GM23338 (cell line): ENCODE measurements at regions not wholly inside any gene's neighbourhood (a gene's known extent, or its start where the extent isn't known, plus 50 kb on each side); places are given as distances from the start of the nearest gene placed in this dataset.

Experiments used
- ATAC-seq: fragments of 200-7000 bp; cut with Tn5 transposase; 3 replicates; pipeline ENCODE4 v1.9.1; 2020
- DNase-seq: peaks from one replicate; pipeline ENCODE4 v3.0.0-alpha.2; 2015; ENCODE audit warnings: low spot score
- H2AFZ ChIP-seq: fragments of 200-600 bp; sonication (generic); 2 replicates; pipeline ENCODE4 v1.8.0; 2016; ENCODE audit warnings: antibody characterized with exemption, mild to moderate bottlenecking, moderate library complexity
- H3F3A ChIP-seq: fragments of 200-600 bp; sonication (generic); replicated peaks from 2 replicates; pipeline ENCODE4 v1.8.0; 2017; ENCODE audit warnings: antibody characterized with exemption, mixed run types, low read depth
- H3K27ac ChIP-seq: fragments of 200-600 bp; sonication (generic); 2 replicates; pipeline ENCODE4 v1.6.1; 2016; ENCODE audit warnings: low read depth
- H3K27me3 ChIP-seq: fragments of 200-600 bp; sonication (generic); 2 replicates; pipeline ENCODE4 v1.8.0; 2016; ENCODE audit warnings: mild to moderate bottlenecking, mixed run types, moderate library complexity; ENCODE audit not compliant: insufficient read depth
- H3K36me3 ChIP-seq: fragments of 200-600 bp; sonication (generic); 2 replicates; pipeline ENCODE4 v1.8.0; 2016; ENCODE audit warnings: mild to moderate bottlenecking; ENCODE audit not compliant: insufficient read depth
- H3K4me1 ChIP-seq: fragments of 200-600 bp; sonication (generic); 2 replicates; pipeline ENCODE4 v1.8.0; 2016; ENCODE audit warnings: mild to moderate bottlenecking, moderate library complexity; ENCODE audit not compliant: insufficient read depth
- H3K4me2 ChIP-seq: fragments of 200-600 bp; sonication (generic); 2 replicates; pipeline ENCODE4 v1.7.1; 2017; ENCODE audit warnings: mixed run types
- H3K4me3 ChIP-seq: fragments of 200-600 bp; sonication (generic); 2 replicates; pipeline ENCODE4 v1.6.1; 2016; ENCODE audit warnings: mixed run types
- H3K79me2 ChIP-seq: fragments of 200-600 bp; sonication (generic); replicated peaks from 2 replicates; pipeline ENCODE4 v1.8.0; 2017; ENCODE audit warnings: mild to moderate bottlenecking; ENCODE audit not compliant: insufficient read depth
- H3K9me2 ChIP-seq: fragments of 200-600 bp; sonication (generic); 2 replicates; pipeline ENCODE4 v1.8.0; 2017; ENCODE audit not compliant: insufficient read depth
- H4K20me1 ChIP-seq: fragments of 200-600 bp; sonication (generic); replicated peaks from 2 replicates; pipeline ENCODE4 v1.8.0; 2017; ENCODE audit warnings: mild to moderate bottlenecking; ENCODE audit not compliant: insufficient read depth
- H3K27ac Mint-ChIP-seq: 2 replicates; pipeline ENCODE4 v1.8.0; 2020; ENCODE audit warnings: inconsistent platforms, mild to moderate bottlenecking, moderate library complexity, mixed read lengths
- H3K27me3 Mint-ChIP-seq: 3 replicates; pipeline ENCODE4 v1.8.0; 2022; ENCODE audit warnings: low read depth, mild to moderate bottlenecking, moderate library complexity, mixed read lengths, inconsistent platforms; ENCODE audit not compliant: insufficient read depth, poor library complexity
- H3K36me3 Mint-ChIP-seq: 3 replicates; pipeline ENCODE4 v1.8.0; 2021; ENCODE audit warnings: low read depth, mild to moderate bottlenecking, inconsistent platforms, moderate library complexity, mixed read lengths
- H3K4me1 Mint-ChIP-seq: 3 replicates; pipeline ENCODE4 v1.8.0; 2020; ENCODE audit warnings: mild to moderate bottlenecking, inconsistent platforms, mixed read lengths
- H3K4me3 Mint-ChIP-seq: 3 replicates; pipeline ENCODE4 v1.8.0; 2021; ENCODE audit warnings: moderate library complexity, mild to moderate bottlenecking, inconsistent platforms, mixed read lengths
- H3K9me3 Mint-ChIP-seq: 3 replicates; pipeline ENCODE4 v1.8.0; 2020; ENCODE audit warnings: moderate library complexity, mild to moderate bottlenecking, inconsistent platforms, mixed read lengths
- EZH2 ChIP-seq: fragments of 200-600 bp; sonication (generic); IDR thresholded peaks from one replicate; pipeline ENCODE4 v1.8.0; 2017; ENCODE audit warnings: antibody characterized with exemption, mild to moderate bottlenecking, low read depth; ENCODE audit not compliant: unreplicated experiment
- JUNB ChIP-seq: IDR thresholded peaks from one replicate; pipeline ENCODE4 v1.6.1; 2016; ENCODE audit warnings: antibody characterized with exemption; ENCODE audit not compliant: unreplicated experiment
- POLR2AphosphoS5 ChIP-seq: IDR thresholded peaks from 2 replicates; pipeline ENCODE4 v1.6.1; 2016; ENCODE audit warnings: antibody characterized with exemption, low read depth
- ZNF114 ChIP-seq: fragments of 250-450 bp; sonication (Bioruptor Pico); IDR thresholded peaks from 2 replicates; pipeline ENCODE4 v1.5.0; 2020; ENCODE audit warnings: mild to moderate bottlenecking, moderate library complexity
- TF ChIP-seq, protein P1 (sequence below): IDR thresholded peaks from one replicate; pipeline ENCODE4 v1.6.1; 2018; ENCODE audit warnings: antibody characterized with exemption; ENCODE audit not compliant: unreplicated experiment
- TF ChIP-seq, protein P2 (sequence below): fragments of 250-450 bp; sonication (Bioruptor Pico); IDR thresholded peaks from 2 replicates; pipeline ENCODE4 v1.5.0; 2020; ENCODE audit warnings: mild to moderate bottlenecking, moderate library complexity

DNA sequence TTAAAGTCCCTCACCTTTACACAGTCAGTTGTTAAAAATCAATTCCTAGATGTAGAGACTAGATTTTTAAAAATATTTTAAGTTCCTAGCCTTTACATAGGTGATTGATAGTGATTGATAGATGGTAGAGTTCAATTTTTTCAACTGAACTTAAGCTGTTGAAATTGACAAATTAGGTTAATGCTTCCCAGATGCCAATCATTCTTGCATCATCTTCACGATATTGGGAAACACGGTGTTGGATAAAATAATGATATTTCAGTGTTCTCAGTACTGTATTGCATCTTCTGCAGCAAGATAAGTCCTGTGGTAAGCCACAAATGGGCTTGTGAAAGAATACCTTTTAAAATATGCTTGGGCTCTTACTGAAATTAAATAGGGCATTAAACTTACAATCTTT, 667.6 kb downstream of the STK39 start (continued):
- TF ChIP-seq, protein P1, sequence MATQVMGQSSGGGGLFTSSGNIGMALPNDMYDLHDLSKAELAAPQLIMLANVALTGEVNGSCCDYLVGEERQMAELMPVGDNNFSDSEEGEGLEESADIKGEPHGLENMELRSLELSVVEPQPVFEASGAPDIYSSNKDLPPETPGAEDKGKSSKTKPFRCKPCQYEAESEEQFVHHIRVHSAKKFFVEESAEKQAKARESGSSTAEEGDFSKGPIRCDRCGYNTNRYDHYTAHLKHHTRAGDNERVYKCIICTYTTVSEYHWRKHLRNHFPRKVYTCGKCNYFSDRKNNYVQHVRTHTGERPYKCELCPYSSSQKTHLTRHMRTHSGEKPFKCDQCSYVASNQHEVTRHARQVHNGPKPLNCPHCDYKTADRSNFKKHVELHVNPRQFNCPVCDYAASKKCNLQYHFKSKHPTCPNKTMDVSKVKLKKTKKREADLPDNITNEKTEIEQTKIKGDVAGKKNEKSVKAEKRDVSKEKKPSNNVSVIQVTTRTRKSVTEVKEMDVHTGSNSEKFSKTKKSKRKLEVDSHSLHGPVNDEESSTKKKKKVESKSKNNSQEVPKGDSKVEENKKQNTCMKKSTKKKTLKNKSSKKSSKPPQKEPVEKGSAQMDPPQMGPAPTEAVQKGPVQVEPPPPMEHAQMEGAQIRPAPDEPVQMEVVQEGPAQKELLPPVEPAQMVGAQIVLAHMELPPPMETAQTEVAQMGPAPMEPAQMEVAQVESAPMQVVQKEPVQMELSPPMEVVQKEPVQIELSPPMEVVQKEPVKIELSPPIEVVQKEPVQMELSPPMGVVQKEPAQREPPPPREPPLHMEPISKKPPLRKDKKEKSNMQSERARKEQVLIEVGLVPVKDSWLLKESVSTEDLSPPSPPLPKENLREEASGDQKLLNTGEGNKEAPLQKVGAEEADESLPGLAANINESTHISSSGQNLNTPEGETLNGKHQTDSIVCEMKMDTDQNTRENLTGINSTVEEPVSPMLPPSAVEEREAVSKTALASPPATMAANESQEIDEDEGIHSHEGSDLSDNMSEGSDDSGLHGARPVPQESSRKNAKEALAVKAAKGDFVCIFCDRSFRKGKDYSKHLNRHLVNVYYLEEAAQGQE, result no peak
- TF ChIP-seq, protein P2, sequence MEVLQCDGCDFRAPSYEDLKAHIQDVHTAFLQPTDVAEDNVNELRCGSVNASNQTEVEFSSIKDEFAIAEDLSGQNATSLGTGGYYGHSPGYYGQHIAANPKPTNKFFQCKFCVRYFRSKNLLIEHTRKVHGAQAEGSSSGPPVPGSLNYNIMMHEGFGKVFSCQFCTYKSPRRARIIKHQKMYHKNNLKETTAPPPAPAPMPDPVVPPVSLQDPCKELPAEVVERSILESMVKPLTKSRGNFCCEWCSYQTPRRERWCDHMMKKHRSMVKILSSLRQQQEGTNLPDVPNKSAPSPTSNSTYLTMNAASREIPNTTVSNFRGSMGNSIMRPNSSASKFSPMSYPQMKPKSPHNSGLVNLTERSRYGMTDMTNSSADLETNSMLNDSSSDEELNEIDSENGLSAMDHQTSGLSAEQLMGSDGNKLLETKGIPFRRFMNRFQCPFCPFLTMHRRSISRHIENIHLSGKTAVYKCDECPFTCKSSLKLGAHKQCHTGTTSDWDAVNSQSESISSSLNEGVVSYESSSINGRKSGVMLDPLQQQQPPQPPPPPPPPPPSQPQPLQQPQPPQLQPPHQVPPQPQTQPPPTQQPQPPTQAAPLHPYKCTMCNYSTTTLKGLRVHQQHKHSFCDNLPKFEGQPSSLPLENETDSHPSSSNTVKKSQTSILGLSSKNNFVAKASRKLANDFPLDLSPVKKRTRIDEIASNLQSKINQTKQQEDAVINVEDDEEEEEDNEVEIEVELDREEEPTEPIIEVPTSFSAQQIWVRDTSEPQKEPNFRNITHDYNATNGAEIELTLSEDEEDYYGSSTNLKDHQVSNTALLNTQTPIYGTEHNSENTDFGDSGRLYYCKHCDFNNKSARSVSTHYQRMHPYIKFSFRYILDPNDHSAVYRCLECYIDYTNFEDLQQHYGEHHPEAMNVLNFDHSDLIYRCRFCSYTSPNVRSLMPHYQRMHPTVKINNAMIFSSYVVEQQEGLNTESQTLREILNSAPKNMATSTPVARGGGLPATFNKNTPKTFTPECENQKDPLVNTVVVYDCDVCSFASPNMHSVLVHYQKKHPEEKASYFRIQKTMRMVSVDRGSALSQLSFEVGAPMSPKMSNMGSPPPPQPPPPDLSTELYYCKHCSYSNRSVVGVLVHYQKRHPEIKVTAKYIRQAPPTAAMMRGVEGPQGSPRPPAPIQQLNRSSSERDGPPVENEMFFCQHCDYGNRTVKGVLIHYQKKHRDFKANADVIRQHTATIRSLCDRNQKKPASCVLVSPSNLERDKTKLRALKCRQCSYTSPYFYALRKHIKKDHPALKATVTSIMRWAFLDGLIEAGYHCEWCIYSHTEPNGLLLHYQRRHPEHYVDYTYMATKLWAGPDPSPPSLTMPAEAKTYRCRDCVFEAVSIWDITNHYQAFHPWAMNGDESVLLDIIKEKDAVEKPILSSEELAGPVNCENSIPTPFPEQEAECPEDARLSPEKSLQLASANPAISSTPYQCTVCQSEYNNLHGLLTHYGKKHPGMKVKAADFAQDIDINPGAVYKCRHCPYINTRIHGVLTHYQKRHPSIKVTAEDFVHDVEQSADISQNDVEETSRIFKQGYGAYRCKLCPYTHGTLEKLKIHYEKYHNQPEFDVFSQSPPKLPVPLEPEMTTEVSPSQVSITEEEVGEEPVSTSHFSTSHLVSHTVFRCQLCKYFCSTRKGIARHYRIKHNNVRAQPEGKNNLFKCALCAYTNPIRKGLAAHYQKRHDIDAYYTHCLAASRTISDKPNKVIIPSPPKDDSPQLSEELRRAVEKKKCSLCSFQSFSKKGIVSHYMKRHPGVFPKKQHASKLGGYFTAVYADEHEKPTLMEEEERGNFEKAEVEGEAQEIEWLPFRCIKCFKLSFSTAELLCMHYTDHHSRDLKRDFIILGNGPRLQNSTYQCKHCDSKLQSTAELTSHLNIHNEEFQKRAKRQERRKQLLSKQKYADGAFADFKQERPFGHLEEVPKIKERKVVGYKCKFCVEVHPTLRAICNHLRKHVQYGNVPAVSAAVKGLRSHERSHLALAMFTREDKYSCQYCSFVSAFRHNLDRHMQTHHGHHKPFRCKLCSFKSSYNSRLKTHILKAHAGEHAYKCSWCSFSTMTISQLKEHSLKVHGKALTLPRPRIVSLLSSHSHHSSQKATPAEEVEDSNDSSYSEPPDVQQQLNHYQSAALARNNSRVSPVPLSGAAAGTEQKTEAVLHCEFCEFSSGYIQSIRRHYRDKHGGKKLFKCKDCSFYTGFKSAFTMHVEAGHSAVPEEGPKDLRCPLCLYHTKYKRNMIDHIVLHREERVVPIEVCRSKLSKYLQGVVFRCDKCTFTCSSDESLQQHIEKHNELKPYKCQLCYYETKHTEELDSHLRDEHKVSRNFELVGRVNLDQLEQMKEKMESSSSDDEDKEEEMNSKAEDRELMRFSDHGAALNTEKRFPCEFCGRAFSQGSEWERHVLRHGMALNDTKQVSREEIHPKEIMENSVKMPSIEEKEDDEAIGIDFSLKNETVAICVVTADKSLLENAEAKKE, result no peak

DNA sequence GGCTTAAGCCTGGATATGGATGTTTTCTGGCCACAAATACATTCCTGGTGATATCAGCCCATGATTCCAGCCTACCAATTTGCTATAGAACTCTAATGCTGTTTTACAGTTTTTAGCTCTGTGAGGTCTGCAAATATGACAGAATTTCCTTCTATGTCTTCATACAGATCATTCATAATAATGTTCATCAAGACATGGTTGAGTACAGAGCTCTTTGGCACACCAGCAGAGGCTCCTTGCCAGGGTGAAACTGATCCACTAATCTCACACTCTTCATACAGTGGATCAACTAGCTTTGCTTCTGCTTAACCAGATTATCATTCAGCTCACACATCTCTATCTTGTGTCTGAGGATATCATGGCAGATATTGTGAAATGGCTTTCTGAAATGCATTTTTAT, 672.1 kb downstream of the STK39 start:
- H3K4me3 ChIP-seq, result no peak overlapping the region
- ATAC-seq (no peak), DNase-seq (no peak)
- Mint-ChIP-seq H3K27ac (no peak overlapping the region), H3K9me3 (no peaks in the 10 kb centered on the region), H3K4me3 (no peak overlapping the region), H3K4me1 (peaks cover 11% of the 10 kb centered on the region; the same call in 2 of the 3 replicates), H3K27me3 (no peaks in the 10 kb centered on the region), H3K36me3 (no peaks in the 10 kb centered on the region)
- no peaks in the 10 kb centered on the region for H3K27me3 ChIP-seq
- H3K36me3 ChIP-seq, result no peaks in the 10 kb centered on the region
- no peak overlapping the region for H3K4me2 ChIP-seq
- H3K79me2 ChIP-seq, result 0 out of 2 replicates have a peak, but pooled peaks cover 2% of the 10 kb centered on the region
- no peak overlapping the region for H3K27ac ChIP-seq
- H3K4me1 ChIP-seq, result peaks cover 14% of the 10 kb centered on the region; the same call in 1 of the 2 replicates
- H4K20me1 ChIP-seq, result no peaks in the 10 kb centered on the region; the same call in 1 of the 2 replicates
- TF ChIP-seq EZH2, result no peak
- TF ChIP-seq JUNB, result no peak
- no peak for TF ChIP-seq ZNF114 (CRISPR knock-in tag)
- no peak for TF ChIP-seq POLR2AphosphoS5
- H3K9me2 ChIP-seq, result no peaks in the 10 kb centered on the region
- no peak overlapping the region for H2AFZ ChIP-seq
- H3F3A ChIP-seq, result no peaks in the 10 kb centered on the region
